HG03060 (cell line): ENCODE measurements at regions not wholly inside any gene's neighbourhood (a gene's known extent, or its start where the extent isn't known, plus 50 kb on each side); places are given as distances from the start of the nearest gene placed in this dataset.

Source experiments
- ATAC-seq: cut with Tn5 transposase; IDR thresholded peaks from one replicate; pipeline ENCODE4 v1.9.1; 2021; ENCODE audit warnings: low read depth, moderate number of reproducible peaks; ENCODE audit not compliant: unreplicated experiment

DNA sequence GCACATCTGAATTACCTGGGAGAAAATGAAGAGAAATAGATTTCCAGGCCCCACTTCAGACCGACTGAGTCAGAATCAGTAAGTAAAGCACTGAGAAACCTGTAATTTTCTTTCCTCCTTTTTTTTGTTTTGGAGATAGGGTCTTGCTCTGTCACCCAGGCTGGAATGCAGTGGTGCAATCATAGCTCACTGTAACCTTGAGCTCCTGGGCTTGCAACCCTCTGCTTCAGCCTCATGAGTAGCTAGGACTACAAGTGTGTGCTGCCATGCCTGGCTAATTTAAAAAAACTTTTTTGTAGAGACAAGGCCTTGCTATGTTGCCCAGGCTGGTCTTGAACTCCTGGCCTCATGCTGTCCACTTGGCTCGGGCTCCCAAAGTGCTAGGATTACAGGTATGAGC, 260.2 kb downstream of the STK31 start:
- ATAC-seq = no peak

DNA sequence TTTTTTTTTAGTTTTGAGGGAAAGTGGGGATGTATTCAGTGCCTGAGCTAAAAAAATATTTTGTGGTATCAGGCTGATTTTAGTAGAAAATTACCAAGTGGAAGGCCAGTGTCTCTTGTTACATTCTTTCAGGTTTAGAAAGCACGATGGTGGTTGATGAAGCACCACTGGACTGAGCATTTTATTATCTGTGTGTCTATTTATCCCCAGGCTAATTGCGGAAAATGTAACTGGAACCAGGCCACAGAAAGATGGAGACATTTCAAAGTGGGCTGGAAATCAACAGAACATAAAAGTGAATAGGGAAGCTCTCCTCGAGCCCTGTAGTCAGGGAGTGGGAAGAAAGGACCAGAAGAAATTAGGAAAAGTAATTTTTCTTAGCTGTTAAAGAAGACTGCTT, 261.0 kb downstream of the STK31 start:
- no peak for ATAC-seq

DNA sequence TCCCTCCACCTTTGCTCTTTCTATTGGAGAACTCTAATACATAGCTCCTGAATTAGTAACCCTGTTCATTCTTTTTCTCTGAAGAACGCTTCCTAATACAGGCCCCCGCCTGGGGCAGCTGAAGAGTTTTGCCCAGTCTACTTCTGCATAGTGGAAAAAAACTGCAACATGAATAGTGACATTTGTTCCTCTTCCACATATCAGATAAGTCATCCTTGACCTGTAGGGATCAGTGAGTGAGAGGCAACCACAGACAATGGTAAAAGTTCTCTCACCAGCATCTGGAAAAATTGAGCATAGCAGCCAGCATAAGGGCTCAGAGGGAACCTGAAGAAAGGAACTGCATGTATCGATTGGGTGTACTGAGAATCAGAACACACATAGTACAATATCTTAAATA, 262.0 kb downstream of the STK31 start:
- no peak for ATAC-seq

DNA sequence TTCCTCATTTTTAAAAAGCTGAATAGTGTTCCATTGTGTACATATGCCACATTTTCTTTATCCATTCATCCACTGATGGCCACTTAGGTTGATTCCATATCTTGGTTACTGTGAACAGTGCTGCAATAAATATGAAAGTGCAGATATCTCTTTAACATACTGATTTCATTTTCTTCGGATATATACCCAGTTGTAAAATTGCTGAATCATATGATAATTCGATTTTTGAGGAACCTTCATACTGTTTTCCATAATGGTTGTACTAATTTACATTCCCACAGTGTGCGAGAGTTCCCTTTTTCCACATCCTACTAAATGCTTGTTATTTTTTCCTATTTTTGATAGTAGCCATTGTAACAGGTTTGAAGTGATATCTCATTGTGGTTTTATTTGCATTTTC, 263.2 kb downstream of the STK31 start:
- ATAC-seq = no peak

DNA sequence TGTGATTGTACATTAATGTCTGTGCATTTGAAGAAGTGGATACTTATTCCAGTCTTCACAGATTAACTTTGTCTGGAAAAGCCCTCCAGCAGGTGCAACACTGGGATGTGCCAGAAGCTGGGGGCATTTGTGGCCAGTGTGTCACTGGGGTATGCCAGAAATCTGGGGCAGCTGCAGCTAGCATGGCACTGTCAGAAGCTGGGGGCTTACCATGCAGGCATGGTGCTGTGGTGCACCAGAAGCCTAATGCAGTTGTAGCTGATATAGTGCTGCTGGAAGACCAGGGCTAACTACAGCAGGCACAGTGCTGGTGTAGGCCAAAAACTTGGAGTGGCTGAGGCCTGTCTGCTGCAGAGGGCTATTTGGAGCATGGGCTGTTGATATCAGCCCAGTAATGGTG, 270.1 kb downstream of the STK31 start:
- ATAC-seq = no peak

DNA sequence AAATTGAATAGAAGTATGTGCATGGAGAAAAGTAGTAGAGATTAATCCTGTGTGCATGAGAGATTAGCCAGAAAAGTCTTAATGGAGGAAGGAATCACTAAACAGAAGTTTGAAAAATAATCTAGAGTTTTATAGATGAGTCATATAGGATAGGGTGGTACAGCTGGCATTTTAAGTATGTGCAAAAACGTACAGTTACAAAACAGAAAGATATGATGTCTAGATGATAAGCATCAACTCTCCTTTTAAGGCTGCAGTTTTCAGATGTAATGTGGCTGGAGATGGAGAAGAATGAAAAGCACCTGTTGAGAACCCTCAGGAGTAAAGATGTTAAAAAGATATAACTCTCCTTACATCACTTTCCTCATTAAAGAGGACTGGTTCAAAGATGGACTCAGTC, 271.3 kb downstream of the STK31 start:
- ATAC-seq = no peak

DNA sequence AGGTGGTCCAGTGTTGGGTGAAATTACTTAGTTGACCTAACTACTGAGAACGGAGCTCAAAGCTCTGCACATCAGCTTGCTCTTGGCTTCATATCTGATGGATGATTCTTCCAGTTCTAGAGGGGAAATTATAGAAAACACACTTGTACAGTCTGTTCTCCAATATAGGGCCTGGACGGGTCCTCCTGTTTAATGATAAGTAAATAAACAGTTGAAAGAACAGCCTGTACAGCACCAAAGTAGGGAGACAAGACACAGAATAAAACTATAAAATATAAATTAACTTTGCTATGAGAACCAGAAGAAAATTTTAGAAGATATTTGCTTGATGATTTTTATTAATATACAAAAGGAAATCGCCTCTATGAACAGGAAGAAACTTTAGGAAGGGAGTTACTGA, 271.7 kb downstream of the STK31 start:
- ATAC-seq = no peak

DNA sequence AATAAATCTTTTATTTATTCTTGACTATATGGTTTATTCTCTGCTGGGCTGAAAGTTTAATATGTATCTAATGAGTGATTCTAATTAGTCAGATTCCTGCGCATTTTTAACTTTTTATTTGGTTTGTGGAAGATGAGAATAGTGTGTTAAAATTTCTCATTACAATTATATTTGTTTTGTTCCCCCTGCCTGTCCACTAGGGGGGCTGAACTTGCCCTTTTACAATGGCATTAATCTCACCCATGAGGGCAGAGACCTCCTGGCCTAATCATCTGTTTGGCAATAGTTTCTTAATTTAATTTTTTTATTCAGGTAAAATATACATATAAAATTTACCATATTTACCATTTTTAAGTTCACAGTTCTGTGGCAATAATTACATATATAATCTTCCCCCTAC, 278.5 kb upstream of the NPY start:
- ATAC-seq = no peak

DNA sequence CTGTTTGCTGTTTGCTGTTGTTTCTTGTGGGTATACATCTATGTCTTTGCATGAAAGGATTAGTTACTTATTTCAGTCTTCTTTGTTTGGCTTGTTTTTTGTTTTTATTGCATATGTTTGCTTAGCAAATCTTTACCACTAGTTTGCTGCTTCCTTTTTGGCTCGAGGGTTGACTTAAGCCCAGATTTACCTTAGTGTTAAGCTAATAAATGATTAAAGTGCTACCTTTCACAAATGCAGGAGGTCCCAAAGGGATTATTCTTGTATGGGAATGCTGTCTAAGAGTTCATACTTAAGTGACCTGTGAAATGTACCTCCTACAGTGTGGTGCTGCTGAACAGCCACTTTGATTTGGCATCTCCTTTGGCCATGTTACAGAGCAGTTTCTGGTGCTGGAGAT, 273.5 kb upstream of the NPY start:
- ATAC-seq = no peak

DNA sequence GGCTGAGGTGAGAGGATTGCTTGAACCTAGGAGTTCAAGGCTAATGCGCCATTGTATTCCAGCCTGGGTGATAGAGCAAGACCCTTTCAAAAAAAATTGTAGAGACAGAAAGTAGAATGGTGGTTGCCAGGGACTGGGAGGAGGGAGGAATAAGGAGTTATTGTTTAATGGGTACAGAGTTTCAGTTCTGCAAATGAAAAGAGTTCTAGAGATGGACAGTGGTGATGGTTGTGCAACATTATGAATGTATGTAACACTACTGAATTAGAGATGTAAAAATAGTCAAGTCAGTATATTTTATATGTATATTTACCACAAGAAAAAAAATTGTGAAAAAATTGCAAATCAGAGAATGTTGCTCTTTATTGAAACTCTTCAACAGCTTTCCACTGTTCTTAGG, 266.5 kb upstream of the NPY start:
- no peak for ATAC-seq

DNA sequence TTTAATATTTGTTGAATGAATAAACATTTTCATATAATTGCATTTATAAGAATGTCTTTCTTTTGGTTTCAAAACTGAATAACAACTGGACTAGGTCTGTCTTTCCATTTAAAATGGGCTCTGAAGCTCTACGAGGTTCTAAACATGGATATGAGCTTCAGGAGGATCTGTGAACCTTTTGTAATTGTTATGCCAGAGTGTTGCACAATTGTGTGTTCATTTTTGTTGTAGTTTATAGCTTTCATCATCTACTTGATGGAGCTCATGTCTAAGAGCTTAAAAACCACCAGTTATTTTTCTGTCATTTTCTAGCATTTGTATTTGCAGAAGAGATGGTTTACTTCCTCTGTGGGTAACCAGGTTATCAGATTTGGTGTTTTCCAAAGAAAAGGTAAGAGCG, 265.7 kb upstream of the NPY start:
- ATAC-seq = no peak

DNA sequence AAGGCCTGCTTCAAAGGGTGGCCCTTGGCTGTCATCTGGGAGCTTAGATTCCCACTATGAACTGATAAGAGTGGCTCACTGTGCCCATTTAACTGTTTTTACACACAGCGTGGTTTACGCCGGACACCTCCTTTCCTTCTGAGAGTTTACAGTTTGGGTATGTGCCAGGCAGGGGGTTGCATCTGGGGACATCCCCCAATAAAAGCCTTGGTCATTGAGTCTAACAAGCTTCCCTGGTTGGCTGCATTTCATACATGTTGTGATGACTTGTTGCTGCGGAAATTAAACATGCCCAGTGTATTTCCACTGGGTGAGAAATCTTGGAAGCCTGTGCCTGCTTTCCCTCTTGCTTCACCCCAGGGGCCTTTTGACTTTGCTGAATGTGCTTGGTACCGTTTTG, 264.1 kb upstream of the NPY start:
- ATAC-seq = no peak

DNA sequence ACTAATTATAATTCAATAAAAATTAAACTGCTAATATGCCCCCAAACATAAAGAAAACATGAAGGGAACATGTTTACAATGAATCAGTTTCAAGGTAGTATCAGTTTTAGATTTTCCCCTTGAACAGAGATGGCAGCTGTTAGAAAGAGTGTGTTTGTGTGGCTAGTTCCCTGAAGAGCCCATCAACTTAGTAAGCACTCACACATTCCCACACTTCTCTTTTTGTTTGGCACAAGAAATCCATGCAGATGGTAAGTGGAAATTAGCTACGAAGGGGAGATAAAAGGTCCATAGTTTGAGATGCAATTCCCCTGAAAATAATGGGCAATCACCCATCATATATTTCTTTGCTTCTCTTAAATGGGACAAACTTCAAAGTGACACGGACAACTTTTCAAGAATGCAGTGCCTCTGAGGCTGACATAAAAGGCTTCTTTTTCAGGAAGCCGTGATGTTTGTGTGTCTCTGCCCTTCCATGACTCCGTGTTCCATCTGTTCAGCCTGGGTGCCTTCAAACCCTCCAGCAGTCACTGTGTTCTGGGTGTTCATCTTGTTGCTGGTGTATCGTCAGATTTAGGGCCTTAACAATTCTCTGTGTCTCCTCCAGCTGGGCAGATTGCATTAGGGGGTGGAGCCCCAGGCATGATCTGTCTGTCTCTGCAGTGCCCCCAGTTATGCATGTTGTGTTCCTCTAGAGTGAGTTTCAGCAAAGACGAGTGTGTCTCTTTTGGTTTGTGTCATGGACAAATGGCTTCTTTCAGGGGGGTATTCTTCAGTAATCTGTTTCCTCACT, 259.5 kb upstream of the NPY start:
- ATAC-seq = no peak

DNA sequence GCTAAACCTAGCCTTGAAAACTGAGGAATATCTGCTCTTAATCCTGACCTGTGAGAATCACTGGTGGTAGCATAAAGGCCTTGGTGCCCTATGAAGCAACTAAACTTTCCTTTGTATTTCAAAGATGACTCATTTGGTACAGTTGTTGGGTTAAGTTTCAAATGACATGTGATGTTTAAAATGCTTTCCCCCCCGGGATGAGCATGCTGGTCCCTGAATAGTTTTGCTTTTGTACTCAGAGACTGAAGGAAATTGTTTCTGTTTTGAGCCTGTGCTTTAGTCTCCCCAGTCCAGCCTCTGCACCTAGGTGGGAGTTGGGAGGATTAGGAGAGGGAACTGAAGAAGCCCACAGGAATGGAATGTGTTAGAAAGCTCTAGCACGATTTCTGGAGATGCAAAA, 258.9 kb upstream of the NPY start:
- no peak for ATAC-seq

DNA sequence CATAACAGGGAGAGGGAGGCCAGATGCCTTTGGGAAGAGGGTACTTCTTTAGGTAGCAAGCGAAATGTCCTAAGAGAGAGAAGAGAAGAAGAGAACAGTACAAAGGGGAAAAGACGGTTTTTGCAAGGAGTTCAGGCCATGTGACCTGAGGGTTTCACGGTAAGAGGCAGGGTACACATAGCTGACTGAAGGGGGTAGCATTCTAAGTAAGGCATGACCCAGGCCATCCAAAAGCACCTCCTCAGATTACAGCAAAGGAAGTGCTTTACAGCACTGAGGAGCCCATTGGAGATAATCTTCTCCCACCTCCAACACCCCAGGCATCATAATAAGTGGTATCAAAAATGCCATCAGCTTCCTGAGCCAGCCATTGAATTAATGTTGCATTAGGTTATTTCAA, 258.2 kb upstream of the NPY start:
- no peak for ATAC-seq

DNA sequence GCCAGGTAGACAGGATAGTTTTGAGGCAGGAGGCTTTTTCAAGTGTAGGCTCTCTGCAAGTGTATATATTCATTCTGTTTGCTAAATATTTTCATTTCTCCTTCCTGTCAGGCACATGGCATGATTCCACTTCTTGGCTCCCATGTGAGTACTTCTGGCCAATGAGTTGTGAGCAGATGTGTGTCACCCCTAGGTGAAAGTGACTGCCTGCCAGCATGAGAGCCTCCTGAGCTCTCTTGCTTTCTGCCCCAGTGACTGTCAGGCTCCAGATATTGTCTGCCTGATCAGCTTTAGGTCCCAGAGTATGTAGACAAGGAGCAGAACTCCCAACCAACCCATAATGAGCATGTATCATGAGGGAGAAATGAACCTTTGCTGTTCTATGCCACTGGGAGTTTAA, 257.6 kb upstream of the NPY start:
- ATAC-seq = no peak

DNA sequence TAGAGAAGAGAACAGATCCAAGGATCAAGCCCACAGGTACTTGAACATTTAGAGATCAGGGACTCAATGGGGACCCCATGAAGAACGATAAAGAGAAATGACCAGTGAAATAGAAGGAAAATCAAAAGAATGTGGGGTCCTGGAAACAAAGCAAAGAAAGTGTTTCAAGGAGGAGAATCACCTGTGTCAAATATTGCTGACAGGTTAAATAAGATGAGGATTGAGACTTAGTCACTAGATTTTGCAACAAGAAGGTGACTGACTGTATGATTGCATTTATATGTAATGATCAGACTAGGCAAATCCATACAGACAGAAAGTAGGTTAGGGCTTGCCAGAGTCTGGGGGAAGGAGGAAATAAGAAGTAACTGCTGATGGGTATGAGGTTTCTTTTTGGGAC, 254.9 kb upstream of the NPY start:
- ATAC-seq = no peak

DNA sequence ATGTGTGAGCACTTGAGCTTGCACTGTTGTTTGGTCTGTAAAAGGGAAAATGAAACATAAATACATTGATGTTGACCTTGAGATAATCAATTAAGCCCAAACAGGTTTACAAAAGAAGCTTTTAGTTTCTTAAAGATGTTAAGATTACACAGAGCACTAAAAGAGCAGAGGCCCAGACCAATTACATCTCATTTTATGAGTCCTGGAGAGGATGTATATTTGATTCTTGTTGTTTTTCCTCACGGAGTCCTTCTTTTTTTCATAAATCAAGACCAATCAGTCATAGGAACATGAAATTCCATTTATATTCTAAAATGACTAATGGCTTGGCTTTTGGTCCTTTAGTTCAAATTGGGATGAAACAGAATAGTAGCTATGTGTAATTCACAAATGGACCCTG, 249.7 kb upstream of the NPY start:
- no peak for ATAC-seq

DNA sequence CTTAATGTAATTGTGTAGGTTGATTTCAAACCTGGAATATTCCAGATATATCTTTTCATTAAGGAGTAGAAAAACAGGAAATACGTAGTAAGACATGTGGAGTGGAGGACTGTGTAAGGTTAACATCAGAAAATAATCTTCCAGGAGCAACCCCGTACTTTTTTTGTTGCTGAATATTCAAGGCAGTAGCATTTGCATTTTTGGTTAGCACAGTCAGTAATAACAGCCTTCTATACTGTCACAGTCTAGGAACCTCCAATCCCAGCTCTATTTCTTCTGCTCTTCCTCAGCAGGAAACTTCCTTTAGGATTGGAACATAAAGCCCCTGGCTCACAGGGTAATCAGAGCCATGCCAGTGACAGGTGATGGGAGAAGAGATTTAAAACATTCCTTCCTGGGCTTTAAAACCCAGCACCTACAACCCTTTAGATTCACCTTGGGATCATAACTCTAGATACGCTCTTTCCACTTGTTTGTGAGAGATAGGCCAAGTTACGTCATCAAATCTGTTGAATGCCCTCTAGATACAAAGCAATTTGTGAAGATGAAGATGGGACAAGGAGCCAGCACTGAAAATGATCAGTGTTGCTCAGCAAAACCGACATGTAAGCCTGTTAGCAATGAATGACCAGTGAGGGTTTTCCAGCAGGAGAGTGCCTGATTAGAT, 248.5 kb upstream of the NPY start:
- no peak for ATAC-seq

DNA sequence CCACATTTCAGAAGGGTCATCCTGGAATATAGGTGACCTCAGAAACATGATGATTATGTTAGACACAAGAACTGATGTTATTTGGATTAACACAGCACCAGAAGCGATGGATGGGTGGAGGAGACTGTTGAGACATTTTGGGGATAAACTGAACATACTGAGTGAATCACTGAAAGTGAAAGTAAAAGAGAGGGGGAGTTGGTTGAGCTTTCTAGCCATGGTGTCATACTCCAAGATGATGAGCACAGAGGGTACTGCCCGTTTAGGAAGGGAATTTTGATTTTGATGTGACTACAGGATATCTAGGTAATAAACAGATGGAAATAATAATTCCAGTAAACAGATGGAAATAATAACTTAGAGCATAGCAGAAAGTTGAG, 248.0 kb upstream of the NPY start:
- ATAC-seq = no peak

DNA sequence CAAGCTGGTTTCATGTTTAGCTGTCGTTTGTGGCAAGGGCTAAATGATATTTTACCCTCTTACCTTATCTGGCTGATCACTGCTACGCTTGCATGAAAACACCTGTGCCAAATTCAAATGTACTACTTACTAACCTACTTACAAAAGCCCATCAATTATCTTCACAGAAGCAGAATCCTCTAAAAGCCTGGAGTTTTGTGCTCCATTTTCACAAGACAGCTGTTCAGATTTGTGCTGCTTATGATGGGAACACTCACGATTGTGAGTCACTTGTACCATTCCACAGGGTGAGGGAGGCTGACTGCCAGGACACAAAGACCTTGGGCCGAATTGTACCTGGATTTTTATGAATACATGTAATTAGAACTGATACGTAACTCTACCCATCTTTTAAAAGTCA, 245.0 kb upstream of the NPY start:
- ATAC-seq = no peak

DNA sequence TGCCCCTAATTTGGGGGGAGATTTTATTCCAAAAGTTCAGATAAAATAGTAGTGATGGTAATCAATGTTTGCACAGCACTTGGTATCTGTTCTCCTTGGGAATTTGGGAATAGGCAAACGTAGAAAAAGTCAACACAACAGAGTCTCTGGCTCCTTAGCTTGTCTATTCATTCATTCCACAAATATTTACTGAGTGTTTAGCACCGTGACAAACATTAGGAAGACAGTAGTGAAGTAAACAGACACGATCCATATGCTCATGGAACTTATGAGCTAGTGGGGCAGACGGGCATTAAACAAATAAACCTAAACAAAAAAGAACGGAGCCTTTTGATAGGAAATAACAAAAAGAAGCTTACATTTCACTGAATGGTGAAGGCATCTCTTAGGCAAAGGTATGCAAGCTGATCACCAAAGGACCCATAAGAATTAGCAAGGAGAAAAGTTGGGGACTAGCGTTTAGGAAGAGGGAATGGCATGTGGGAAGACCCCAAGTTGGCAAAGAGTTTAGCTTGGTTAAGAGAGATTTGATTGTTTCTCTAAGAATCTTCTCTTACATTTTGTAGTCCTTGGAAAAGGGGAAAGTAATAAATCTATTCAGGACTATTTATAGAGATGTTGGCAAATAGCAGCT, 243.9 kb upstream of the NPY start:
- ATAC-seq = no peak
